ENCODE measurements at regions not wholly inside any gene's neighbourhood (a gene's known extent, or its start where the extent isn't known, plus 50 kb on each side); places are given as distances from the start of the nearest gene placed in this dataset.

- H3K27ac ChIP-seq, result no peak overlapping the region
- H3K9me3 ChIP-seq (ENCODE audit: insufficient read depth, low read depth), result no peaks in the 10 kb centered on the region
- no peak overlapping the region for H3K4me2 ChIP-seq
- 0 out of 2 replicates have a peak, but pooled peaks cover 9% of the 10 kb centered on the region for H3K4me1 ChIP-seq (replicated peaks; ENCODE audit: insufficient read depth)
- no peak overlapping the region; the same call in 1 of the 2 replicates for H2AFZ ChIP-seq
- H4K20me1 ChIP-seq (ENCODE audit: insufficient read depth), result no peaks in the 10 kb centered on the region
- no peaks in the 10 kb centered on the region for H3K79me2 ChIP-seq (ENCODE audit: low read depth)
- POLR2A ChIA-PET (ENCODE audit: unreplicated experiment), result interaction anchor here (0.6 kb wide), 1 partner anchor 553 kb away, joined by 3 read pairs; no protein-coding TSS in a partner anchor
- no peaks in the 10 kb centered on the region for H3K36me3 ChIP-seq (ENCODE audit: low read depth)
- intact Hi-C loops (cut with micrococcal nuclease; ENCODE audit: unreplicated experiment), result no loop called here
- no TSS peak for BruUV-seq (replicated peaks)
- H3F3A ChIP-seq (ENCODE audit: insufficient read depth, low read depth), result no peaks in the 10 kb centered on the region
- H3K27me3 ChIP-seq (ENCODE audit: insufficient read depth, low read depth), result no peaks in the 10 kb centered on the region
- CTCF ChIA-PET, result no interaction called here
- DNase-seq, result no peak
- H3K9me2 ChIP-seq (ENCODE audit: insufficient read depth), result no peaks in the 10 kb centered on the region
- no peak overlapping the region for H3K4me3 ChIP-seq
- no peak for TF ChIP-seq CTCF (conservative IDR thresholded peaks at IDR 0.05)
- TF ChIP-seq EZH2 (IDR thresholded peaks at IDR 0.05; ENCODE audit: low read depth), result no peak
Observed at GRCh38 chr1:55965981-55966461, 613.3 kb downstream of the PLPP3 start.

- no peaks in the 10 kb centered on the region for H3K36me3 ChIP-seq (ENCODE audit: low read depth)
- BruUV-seq (replicated peaks), result no TSS peak
- no peak overlapping the region for H3K4me3 ChIP-seq
- no peaks in the 10 kb centered on the region for H3K9me2 ChIP-seq (ENCODE audit: insufficient read depth)
- no peak for TF ChIP-seq EZH2 (IDR thresholded peaks at IDR 0.05; ENCODE audit: low read depth)
- no peak for TF ChIP-seq CTCF (conservative IDR thresholded peaks at IDR 0.05)
- CTCF ChIA-PET, result no interaction called here
- no peaks in the 10 kb centered on the region for H3F3A ChIP-seq (ENCODE audit: insufficient read depth, low read depth)
- POLR2A ChIA-PET (ENCODE audit: unreplicated experiment), result no interaction called here
- no peaks in the 10 kb centered on the region for H4K20me1 ChIP-seq (ENCODE audit: insufficient read depth)
- no peak overlapping the region for H3K27ac ChIP-seq
- H3K9me3 ChIP-seq (ENCODE audit: insufficient read depth, low read depth), result no peaks in the 10 kb centered on the region
- no peak for DNase-seq
- 0 out of 2 replicates have a peak, but pooled peaks cover under 1% of the 10 kb centered on the region for H3K4me1 ChIP-seq (replicated peaks; ENCODE audit: insufficient read depth)
- H3K27me3 ChIP-seq (ENCODE audit: insufficient read depth, low read depth), result no peaks in the 10 kb centered on the region
- no peak overlapping the region for H2AFZ ChIP-seq
- no peaks in the 10 kb centered on the region for H3K79me2 ChIP-seq (ENCODE audit: low read depth)
- no peak overlapping the region for H3K4me2 ChIP-seq
- intact Hi-C loops (cut with micrococcal nuclease; ENCODE audit: unreplicated experiment), result no loop called here
Observed at GRCh38 chr1:55962472-55962871, 616.9 kb downstream of the PLPP3 start.

GRCh38 chr1:55959136-55959548, 620.2 kb downstream of the PLPP3 start:
- H3K27me3 ChIP-seq (ENCODE audit: insufficient read depth, low read depth), result no peaks in the 10 kb centered on the region
- no TSS peak for BruUV-seq (replicated peaks)
- H3K27ac ChIP-seq, result no peak overlapping the region
- no peaks in the 10 kb centered on the region for H3K79me2 ChIP-seq (ENCODE audit: low read depth)
- no peak for DNase-seq
- 0 out of 2 replicates have a peak, but pooled peaks cover 6% of the 10 kb centered on the region for H3K4me1 ChIP-seq (replicated peaks; ENCODE audit: insufficient read depth)
- H2AFZ ChIP-seq, result no peak overlapping the region
- ChIA-PET CTCF (no interaction called here), POLR2A (ENCODE audit: unreplicated experiment) (no interaction called here)
- no peaks in the 10 kb centered on the region for H3K36me3 ChIP-seq (ENCODE audit: low read depth)
- H3K4me3 ChIP-seq, result no peak overlapping the region
- no peak overlapping the region for H3K4me2 ChIP-seq
- intact Hi-C loops (cut with micrococcal nuclease; ENCODE audit: unreplicated experiment), result no loop called here
- H4K20me1 ChIP-seq (ENCODE audit: insufficient read depth), result no peaks in the 10 kb centered on the region
- no peaks in the 10 kb centered on the region for H3K9me2 ChIP-seq (ENCODE audit: insufficient read depth)
- TF ChIP-seq EZH2 (IDR thresholded peaks at IDR 0.05; ENCODE audit: low read depth), result no peak
- no peak for TF ChIP-seq CTCF (conservative IDR thresholded peaks at IDR 0.05)
- no peaks in the 10 kb centered on the region for H3K9me3 ChIP-seq (ENCODE audit: insufficient read depth, low read depth)
- H3F3A ChIP-seq (ENCODE audit: insufficient read depth, low read depth), result no peaks in the 10 kb centered on the region
